OCI-LY1 (cell line): ENCODE measurements at regions not wholly inside any gene's neighbourhood (a gene's known extent, or its start where the extent isn't known, plus 50 kb on each side); places are given as distances from the start of the nearest gene placed in this dataset.

Source experiments
- CTCF ChIP-seq: fragments of 200-600 bp; sonication (generic), shearing (Covaris generic); IDR thresholded peaks from 2 replicates; pipeline ENCODE4 v1.5.1; 2017; ENCODE audit warnings: mild to moderate bottlenecking, antibody characterized with exemption, low read length, moderate library complexity, mixed read lengths
- EZH2 ChIP-seq: fragments of 200-600 bp; sonication (generic), shearing (Covaris generic); IDR thresholded peaks from 2 replicates; pipeline ENCODE4 v1.8.0; 2017; ENCODE audit warnings: borderline replicate concordance, mixed run types, mild to moderate bottlenecking, antibody characterized with exemption, low read length, moderate library complexity, mixed read lengths

- TF ChIP-seq CTCF (no peak), EZH2 (no peak)
These were observed 193.2 kb upstream of the KLF6 start for GRCh38 chr10:3978174-3978573.
